HG03378 (cell line): ENCODE measurements at regions not wholly inside any gene's neighbourhood (a gene's known extent, or its start where the extent isn't known, plus 50 kb on each side); places are given as distances from the start of the nearest gene placed in this dataset.
"Not testable (repeated sequence)": the region's sequence is repeated elsewhere in the genome, so short reads cannot be mapped to it uniquely, and the experiment has no call there.

Experiments used
- ATAC-seq: cut with Tn5 transposase; IDR thresholded peaks from one replicate; pipeline ENCODE4 v1.9.1; 2021; ENCODE audit warnings: mild to moderate bottlenecking, moderate library complexity; ENCODE audit not compliant: unreplicated experiment

GRCh38 chr14:71237556-71237955 is 330.3 kb downstream of the PCNX1 start:
- ATAC-seq, result no peak

DNA sequence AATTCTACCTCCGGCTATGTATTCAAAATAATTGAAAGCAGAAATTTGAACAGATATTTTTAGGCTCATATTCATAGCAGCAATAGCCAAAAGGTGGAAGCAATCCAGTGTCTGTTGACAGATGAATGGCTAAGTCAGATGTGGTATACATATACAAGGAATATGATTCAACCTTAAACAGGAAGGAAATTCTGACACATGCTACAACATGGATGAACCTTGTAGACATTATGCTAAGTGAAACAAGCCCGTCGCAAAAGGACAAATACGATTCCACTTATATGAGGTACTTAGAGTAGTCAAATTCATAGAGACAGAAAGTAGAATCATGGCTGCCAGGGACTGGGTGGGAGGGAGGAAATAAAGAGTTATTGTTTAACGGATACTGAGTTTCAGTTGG is 331.6 kb downstream of the PCNX1 start:
- no peak for ATAC-seq

- ATAC-seq, result no peak
Observed at GRCh38 chr14:71240171-71240570, 332.9 kb downstream of the PCNX1 start.

DNA sequence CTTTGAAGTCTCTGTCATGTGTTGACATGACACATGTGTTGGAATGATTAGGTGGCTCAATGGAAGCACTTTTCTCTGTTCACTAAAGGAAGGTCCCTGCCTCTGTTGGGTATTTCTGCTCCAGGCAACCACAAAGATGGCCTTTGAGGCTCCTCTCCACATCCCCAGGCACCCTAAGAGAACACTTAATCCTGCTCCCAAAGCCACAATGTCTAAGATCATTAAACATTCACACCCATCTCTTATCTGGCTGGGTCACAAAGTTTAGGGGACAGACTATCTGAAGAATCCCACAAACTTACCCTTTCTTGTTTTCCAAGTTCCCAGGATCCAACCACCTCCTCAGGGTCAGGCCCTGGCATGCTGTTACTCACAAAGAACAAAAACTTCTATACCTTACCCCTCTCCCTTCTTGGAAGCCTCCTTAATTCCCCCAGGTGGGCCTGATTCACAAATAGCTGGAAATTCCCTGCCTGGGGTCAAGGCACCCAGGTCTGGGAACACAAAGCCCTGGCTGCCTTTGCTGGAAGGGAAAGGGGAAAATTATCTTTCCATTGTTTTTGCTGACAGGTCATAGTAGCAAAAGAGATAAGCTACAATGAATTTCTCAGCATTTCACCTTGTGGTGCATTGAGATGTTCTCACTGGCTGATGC is 333.7 kb downstream of the PCNX1 start:
- no peak for ATAC-seq

DNA sequence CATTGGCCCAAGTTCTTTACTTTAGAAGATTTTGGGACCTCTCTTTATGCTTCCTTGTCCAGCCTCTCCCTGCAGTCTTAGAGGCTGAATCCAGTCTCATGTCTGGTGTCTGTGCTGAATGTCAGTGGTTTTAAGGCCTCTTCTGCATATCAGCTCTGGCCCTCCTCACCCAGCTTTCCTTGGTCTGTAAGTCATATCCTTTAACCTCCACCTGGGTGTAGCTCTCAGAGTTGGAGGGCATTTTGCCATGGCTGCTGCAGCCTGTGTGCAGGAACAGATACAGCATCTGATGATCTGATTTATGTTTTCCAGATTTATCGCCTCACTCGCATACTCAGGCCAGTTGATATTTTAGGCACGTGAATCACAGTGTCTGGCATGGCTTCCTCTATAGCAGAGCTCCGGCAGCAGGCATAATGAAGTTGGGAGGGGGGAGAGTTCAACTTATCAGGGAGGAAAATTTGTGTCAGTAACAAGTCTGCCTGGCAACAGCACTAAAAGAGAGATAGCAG is 335.0 kb downstream of the PCNX1 start:
- ATAC-seq, result no peak

- no peak for ATAC-seq
Observed at GRCh38 chr14:71243697-71244096, 336.4 kb downstream of the PCNX1 start.

- ATAC-seq, result no peak
Observed at GRCh38 chr14:71244341-71244740, 337.1 kb downstream of the PCNX1 start.

GRCh38 chr14:71245659-71246361 is 338.6 kb downstream of the PCNX1 start:
- ATAC-seq, result no peak

DNA sequence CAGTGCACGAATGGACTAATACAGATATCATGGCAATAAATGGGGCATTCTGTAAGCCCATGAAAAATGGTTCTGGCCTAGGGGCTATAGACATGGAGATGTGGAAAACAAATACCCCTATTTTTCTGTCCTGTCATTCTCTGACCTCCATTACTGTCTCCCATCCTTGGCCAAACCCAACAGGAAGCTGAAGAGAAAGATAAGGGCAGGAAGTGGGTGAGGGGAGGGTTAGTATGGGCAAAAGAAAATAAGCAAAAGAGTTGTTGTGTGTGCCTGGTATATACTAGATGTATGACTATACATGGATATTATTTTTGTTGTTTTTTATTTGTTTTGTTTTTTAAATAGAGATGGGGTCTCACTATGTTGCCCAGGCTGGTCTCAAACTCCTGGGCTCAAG is 339.3 kb downstream of the PCNX1 start:
- ATAC-seq, result no peak

DNA sequence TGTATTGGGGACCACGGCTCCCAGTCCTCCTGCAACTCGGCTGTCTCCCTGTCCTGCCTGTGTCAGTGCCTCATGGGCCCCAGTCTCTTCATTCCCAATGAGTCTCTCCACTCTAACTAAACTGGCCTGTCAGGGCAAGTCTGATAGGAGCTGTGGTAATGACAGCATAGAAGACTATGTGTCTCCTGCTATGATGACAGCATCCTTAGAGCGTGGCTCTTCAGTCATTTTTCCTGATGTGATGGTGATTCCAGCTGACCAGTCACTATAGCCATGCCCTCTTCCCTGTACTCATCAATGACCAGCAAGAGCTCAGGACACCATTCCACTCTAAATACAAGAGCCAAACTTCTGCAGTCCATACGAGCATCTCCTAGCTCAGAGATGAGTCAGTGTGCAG is 339.8 kb downstream of the PCNX1 start:
- no peak for ATAC-seq

DNA sequence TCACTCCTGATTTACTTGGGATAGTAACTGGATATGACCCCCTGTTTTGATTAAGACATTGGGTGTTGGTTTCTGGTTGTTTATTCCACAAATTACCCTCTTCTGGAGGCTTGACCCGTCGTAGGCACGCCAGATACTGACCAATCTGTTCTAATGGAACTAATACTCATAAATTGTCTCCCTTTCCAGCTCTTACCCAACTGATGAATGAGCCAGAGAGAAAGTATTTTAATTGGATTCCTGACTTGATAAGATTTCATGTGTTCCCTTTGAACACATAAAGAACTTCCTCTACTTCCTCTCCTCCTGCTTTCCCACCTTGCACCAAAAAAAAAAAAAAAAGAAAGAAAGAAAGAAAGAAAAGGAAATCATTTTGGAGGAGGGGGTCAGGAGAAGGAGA is 340.9 kb downstream of the PCNX1 start:
- no peak for ATAC-seq

DNA sequence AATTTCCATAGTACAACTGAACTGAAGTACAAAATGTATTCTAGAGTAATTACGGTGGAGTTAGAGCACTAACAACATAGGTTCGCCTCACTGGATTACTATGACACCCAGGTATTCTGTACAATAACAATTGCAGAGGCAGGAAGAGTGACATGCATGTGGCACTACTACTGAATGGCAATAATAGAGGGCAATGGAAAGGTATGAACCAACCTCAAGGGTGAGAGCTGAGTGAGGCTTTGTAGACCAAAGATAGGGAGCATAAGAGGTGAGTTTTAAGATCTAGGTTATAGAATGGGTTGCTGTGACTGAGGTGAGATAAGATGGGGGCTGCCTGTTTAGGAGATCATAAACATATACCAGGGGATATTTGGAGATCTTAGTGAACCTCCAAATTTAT is 343.1 kb downstream of the PCNX1 start:
- ATAC-seq, result no peak

DNA sequence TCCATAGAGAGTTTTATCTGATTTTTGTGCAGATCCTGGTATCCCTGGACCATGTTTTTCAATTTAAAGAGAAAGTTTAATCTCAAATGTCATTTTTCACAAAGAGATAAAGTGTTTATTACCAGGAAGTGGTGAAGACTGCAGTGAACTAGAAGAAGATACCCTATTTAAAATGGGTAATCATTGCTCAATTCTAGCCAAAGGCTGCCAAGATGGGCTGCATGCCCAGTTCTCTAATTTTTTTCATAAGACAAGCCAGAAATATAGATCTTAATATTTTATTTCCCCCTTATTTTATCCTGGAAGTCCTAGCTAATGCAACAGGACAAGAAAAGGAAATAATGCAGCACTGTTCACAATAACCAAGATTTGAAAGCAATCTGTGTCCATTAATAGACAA is 343.5 kb downstream of the PCNX1 start:
- no peak for ATAC-seq

DNA sequence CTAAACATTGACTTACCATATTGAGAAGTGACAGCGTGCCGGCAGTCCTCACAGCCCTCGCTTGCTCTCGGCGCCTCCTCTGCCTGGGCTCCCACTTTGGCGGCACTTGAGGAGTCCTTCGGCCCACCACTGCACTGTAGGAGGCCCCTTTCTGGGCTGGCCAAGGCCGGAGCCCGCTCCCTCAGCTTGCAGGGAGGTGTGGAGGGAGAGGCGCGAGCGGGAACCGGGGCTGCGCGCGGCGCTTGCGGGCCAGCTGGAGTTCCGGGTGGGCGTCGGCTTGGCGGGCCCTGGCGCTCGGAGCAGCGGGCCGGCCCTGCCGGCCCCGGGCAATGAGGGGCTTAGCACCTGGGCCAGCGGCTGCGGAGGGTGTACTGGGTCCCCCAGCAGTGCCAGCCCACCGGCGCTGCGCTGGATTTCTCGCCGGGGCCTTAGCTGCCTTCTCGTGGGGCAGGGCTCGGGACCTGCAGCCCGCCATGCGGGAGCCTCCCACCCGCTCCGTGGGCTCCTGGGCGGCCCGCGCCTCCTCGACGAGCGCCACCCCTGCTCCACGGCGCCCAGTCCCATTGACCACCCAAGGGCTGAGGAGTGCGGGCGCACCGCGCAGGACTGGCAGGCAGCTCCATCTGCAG is 346.9 kb downstream of the PCNX1 start:
- ATAC-seq, result not testable (repeated sequence)

DNA sequence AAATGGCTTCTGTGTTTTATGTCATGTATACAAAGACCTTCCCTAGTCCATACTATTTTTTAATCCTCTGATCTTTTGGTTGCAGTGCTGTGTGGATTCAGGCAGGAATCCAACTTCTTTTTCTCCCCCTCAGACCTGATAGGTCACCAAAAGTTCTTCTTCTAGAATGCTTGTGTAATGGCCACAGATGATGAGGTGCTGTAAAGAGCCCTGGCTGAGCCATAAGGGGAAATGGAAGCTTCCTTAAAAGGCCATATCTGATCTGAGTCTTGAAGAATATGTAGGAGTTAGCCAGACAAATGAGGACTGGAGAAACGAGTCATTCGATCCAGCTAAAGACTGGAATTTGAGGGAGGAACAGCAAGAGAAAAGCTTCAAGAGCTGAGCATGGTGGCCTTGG is 353.9 kb downstream of the PCNX1 start:
- no peak for ATAC-seq

DNA sequence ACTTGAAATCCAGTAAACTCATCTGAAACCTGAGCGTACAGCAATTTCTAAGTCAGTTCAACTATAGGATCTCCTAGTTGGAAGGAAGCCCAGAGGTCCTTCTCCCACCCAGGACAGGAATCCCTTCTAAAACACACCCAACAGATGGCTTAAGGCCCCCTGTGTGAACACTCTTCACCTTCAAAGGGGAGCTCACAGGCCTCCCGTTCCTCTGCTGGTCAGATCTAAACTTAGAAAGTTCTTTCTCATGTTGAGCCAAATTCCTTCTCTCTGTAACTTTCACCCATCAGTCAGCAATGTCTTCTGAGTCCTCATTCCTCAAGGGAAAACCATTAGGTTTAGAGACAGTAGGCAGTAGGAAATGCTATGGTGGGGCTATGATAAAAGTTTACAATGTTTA is 355.2 kb downstream of the PCNX1 start:
- no peak for ATAC-seq

DNA sequence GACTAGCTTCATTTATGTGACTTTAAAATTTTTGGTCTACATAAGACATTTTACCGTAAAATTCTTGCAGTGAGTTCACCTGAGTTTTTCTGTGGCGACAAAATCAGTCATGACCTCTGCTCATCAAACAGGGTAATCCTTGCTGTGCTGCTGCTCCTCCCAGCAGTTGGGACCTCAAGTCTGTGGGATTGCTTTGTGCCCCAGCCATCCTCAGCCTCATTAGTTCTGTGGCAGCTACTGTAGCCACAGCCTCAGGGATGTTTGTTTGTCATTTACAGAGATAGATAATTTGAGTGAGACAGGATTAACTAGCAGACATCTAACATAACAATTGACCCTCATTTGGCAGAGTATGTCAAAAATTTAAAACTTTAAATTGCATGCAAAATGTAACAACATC is 357.0 kb downstream of the PCNX1 start:
- ATAC-seq, result no peak

GRCh38 chr14:71267007-71267513 is 359.8 kb downstream of the PCNX1 start:
- ATAC-seq, result peak; percentile 55

DNA sequence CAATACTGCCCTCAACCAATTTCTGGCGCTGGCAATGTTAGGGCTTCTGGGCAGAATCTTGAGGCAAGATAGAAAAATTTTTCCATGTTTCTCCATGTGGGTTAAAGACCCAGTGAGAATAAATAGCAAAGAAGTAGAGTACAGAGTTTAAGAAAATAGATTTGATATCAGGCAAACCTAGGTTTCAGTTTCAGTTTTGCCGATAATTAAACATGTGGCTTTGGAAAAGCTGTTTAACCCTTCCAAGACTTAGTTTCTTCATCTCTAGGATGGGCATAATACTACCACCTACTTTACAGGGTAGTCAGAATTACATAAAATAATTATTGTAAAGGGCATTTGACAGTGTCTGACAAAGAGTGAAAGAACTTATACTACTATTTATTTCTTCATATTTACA is 360.4 kb downstream of the PCNX1 start:
- ATAC-seq, result no peak

GRCh38 chr14:71270111-71270510 is 362.9 kb downstream of the PCNX1 start:
- no peak for ATAC-seq

DNA sequence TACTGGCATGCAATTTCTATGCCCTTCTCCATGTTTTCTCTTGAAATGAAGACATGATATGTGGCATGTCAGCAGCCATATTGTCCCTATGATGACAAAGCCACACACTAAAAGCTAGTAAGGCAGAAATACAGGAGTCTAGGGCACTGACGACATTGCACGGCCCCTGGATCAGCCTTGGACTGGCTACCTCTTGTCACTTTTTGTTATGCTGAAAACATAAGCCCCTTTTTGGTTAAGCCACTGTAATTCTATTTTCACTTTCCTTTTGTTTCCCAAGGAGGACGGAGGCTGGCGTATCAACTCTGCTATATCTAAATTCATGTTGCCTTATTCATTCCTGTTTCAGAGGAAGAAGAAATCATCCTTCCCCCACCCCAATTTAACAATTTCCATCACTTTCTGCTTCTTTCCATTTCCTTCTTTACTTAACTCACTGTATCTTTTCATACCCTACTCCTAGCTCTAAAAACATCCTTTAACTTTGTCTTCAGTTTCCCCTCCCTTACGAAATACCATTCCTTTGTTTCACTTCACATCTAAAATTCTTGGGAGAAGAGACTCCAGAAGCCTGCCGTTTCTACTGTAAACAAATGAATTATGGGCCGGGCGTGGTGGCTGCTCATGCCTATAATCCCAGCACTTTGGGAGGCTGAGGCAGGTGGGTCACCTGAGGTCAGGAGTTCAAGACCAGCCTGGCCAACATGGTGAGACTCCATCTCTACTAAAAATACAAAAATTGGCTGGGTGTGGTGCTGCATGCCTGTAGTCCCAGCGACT is 364.1 kb downstream of the PCNX1 start:
- no peak for ATAC-seq
